Vagina (tissue), 2 donors: ENCODE measurements at regions not wholly inside any gene's neighbourhood (a gene's known extent, or its start where the extent isn't known, plus 50 kb on each side); places are given as distances from the start of the nearest gene placed in this dataset.

Experiments
- DNase-seq, 2 donors: peaks; one replicate each; pipeline ENCODE4 v3.0.0-alpha.2; 2017; ENCODE audit errors: extremely low spot score in 2 of 2
- H3K27ac ChIP-seq: fragments of 200-600 bp; sonication (generic); one replicate; pipeline ENCODE4 v1.5.1; 2019
- H3K27me3 ChIP-seq: fragments of 200-600 bp; sonication (generic); one replicate; pipeline ENCODE4 v1.5.1; 2019
- H3K36me3 ChIP-seq, 2 donors: fragments of 200-600 bp; sonication (generic); one replicate each; pipeline ENCODE4 v1.5.1; 2017 to 2019
- H3K4me1 ChIP-seq: fragments of 200-600 bp; sonication (generic); one replicate; pipeline ENCODE4 v1.5.1; 2019
- H3K4me3 ChIP-seq, 2 donors: fragments of 200-600 bp; sonication (generic); 1 replicate in 1 of 2; 2 replicates in 1 of 2; pipeline ENCODE4 v1.5.1; 2016 to 2019
- H3K9me3 ChIP-seq: fragments of 200-600 bp; sonication (generic); one replicate; pipeline ENCODE4 v1.5.1; 2019
- POLR2A ChIP-seq, 2 donors: fragments of 450-650 bp; IDR thresholded peaks; one replicate each; pipeline ENCODE4 v1.6.1; 2017; ENCODE audit warnings: antibody characterized with exemption in 2 of 2, mild to moderate bottlenecking in 2 of 2, moderate library complexity in 2 of 2
- POLR2AphosphoS5 ChIP-seq, 2 donors: sonication (generic); formaldehyde crosslinking; IDR thresholded peaks; one replicate each; pipeline ENCODE4 v1.9.0; 2017; ENCODE audit warnings: antibody characterized with exemption in 2 of 2, mild to moderate bottlenecking in 2 of 2, low read depth in 1 of 2; ENCODE audit not compliant: insufficient read depth in 1 of 2
- intact Hi-C: fragments of 100-400 bp; cut with DNase I; formaldehyde crosslinking; loops from one replicate; pipeline ENCODE4 v1.15.1; 2023
- TF ChIP-seq, protein P1 (sequence below), 3 experiments: fragments of 450-650 bp in 2 of 3; fragments of 200-600 bp in 1 of 3; sonication (generic) in 1 of 3; IDR thresholded peaks; one replicate each; pipeline ENCODE4 v1.5.1; 2017 to 2019; ENCODE audit warnings: antibody characterized with exemption in 3 of 3, mild to moderate bottlenecking in 2 of 3, moderate library complexity in 2 of 3

DNA sequence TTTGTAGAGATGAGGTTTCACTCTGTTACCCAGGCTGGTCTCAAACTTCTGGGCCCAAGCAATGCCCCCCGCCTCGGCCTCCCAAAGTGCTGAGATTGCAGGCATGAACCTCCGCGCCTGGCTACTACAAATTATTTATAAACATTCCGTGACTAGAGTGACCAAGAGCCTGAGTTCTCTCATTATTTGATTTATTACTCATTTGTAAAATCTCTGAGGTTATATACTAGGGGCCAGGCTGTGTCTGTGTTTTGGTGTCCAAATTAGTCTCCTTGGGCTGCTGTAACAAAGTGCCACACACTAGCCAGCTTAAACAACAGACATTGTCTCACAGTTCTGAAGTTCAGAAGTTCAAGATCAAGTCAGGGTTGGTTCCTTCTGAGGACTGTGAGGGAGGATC lies 70.8 kb upstream of the ELAC2 start:
- Histone ChIP-seq H3K9me3 (no peaks in the 10 kb centered on the region), H3K27me3 (no peaks in the 10 kb centered on the region), H3K36me3 (no peaks in the 10 kb centered on the region), H3K4me3 (no peak overlapping the region), H3K4me1 (peaks cover 4% of the 10 kb centered on the region), H3K27ac (no peak overlapping the region)
- TF ChIP-seq, protein P1, sequence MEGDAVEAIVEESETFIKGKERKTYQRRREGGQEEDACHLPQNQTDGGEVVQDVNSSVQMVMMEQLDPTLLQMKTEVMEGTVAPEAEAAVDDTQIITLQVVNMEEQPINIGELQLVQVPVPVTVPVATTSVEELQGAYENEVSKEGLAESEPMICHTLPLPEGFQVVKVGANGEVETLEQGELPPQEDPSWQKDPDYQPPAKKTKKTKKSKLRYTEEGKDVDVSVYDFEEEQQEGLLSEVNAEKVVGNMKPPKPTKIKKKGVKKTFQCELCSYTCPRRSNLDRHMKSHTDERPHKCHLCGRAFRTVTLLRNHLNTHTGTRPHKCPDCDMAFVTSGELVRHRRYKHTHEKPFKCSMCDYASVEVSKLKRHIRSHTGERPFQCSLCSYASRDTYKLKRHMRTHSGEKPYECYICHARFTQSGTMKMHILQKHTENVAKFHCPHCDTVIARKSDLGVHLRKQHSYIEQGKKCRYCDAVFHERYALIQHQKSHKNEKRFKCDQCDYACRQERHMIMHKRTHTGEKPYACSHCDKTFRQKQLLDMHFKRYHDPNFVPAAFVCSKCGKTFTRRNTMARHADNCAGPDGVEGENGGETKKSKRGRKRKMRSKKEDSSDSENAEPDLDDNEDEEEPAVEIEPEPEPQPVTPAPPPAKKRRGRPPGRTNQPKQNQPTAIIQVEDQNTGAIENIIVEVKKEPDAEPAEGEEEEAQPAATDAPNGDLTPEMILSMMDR (IDR thresholded peaks at IDR 0.05) = no peak
- TF ChIP-seq POLR2A (IDR thresholded peaks at IDR 0.05) (no peak), POLR2AphosphoS5 (IDR thresholded peaks at IDR 0.05; ENCODE audit: insufficient read depth in 1 of 2, low read depth in 1 of 2) (no peak)
- intact Hi-C loops = no loop called here
- DNase-seq = no peak

DNA sequence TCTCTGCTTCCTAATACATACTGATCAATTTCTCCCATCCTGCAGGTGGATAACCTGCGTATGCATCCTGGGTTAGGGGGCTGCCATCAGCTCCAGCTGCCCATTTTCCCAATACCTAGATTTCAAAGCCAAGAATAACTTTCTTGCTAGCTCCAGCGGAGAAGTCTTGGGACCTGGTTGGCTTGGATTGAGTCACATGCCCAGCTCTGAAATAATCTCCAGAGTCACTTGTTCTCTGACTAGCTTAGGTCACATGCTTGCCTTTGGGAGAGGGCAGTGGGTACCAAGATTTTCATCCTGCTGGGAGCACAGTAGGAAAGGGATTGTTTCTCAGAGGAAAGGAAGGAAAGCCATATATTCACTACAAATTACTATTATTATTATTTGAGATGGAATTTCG lies 70.0 kb upstream of the ELAC2 start:
- no peaks in the 10 kb centered on the region for H3K9me3 ChIP-seq
- peaks cover 4% of the 10 kb centered on the region for H3K4me1 ChIP-seq
- H3K4me3 ChIP-seq = no peak overlapping the region
- H3K27me3 ChIP-seq = no peaks in the 10 kb centered on the region
- no peaks in the 10 kb centered on the region for H3K36me3 ChIP-seq
- DNase-seq = no peak
- intact Hi-C loops = no loop called here
- TF ChIP-seq POLR2A (IDR thresholded peaks at IDR 0.05) = no peak
- TF ChIP-seq, protein P1 (IDR thresholded peaks at IDR 0.05) = no peak
- TF ChIP-seq POLR2AphosphoS5 (IDR thresholded peaks at IDR 0.05; ENCODE audit: insufficient read depth in 1 of 2, low read depth in 1 of 2) = no peak
- no peak overlapping the region for H3K27ac ChIP-seq

GRCh38 chr17:13086142-13086769 lies 68.4 kb upstream of the ELAC2 start:
- Histone ChIP-seq H3K36me3 (no peaks in the 10 kb centered on the region), H3K27ac (no peak overlapping the region), H3K4me1 (peaks cover 4% of the 10 kb centered on the region), H3K27me3 (no peaks in the 10 kb centered on the region), H3K9me3 (no peaks in the 10 kb centered on the region), H3K4me3 (no peak overlapping the region)
- no peak for DNase-seq
- intact Hi-C loops = no loop called here
- TF ChIP-seq POLR2AphosphoS5 (IDR thresholded peaks at IDR 0.05; ENCODE audit: insufficient read depth in 1 of 2, low read depth in 1 of 2) = no peak
- no peak for TF ChIP-seq POLR2A (IDR thresholded peaks at IDR 0.05)
- TF ChIP-seq, protein P1 (IDR thresholded peaks at IDR 0.05) = no peak

DNA sequence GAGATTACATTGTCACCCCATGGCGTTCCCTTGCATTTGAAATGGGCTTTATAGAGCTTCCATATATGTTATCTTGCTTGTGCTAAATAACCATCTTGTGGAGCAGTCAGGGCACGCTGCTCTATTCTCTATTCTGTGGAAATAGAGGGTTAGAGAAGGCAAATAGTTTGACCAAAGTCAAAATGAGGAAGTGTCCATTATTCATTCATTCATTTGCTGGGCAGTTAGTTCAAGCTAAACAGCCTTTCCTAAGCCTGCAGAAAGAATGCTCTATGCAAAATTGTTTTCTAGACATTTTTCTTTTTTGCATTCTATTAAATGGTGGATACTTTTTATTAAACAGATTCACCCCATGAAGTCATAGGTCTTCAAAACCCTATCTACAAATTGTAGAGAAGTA lies 67.8 kb upstream of the ELAC2 start:
- Histone ChIP-seq H3K9me3 (no peaks in the 10 kb centered on the region), H3K4me1 (peaks cover 4% of the 10 kb centered on the region), H3K27me3 (no peaks in the 10 kb centered on the region), H3K36me3 (no peaks in the 10 kb centered on the region), H3K4me3 (no peak overlapping the region), H3K27ac (no peak overlapping the region)
- no peak for DNase-seq
- TF ChIP-seq POLR2AphosphoS5 (IDR thresholded peaks at IDR 0.05; ENCODE audit: insufficient read depth in 1 of 2, low read depth in 1 of 2) (no peak), POLR2A (IDR thresholded peaks at IDR 0.05) (no peak)
- TF ChIP-seq, protein P1 (IDR thresholded peaks at IDR 0.05) = no peak
- intact Hi-C loops = no loop called here

- TF ChIP-seq, protein P1 (IDR thresholded peaks at IDR 0.05) = no peak
- TF ChIP-seq POLR2AphosphoS5 (IDR thresholded peaks at IDR 0.05; ENCODE audit: insufficient read depth in 1 of 2, low read depth in 1 of 2) = no peak
These were observed 66.6 kb upstream of the ELAC2 start for GRCh38 chr17:13084420-13084819.

More at GRCh38 chr17:13084420-13084819, 66.6 kb upstream of the ELAC2 start:
- H3K27ac ChIP-seq = no peak overlapping the region
- H3K4me3 ChIP-seq = no peak overlapping the region
- intact Hi-C loops = no loop called here
- H3K36me3 ChIP-seq = no peaks in the 10 kb centered on the region
- peaks cover 4% of the 10 kb centered on the region for H3K4me1 ChIP-seq
- H3K9me3 ChIP-seq = no peaks in the 10 kb centered on the region
- no peaks in the 10 kb centered on the region for H3K27me3 ChIP-seq
- DNase-seq = no peak
